GM12878 (cell line): ENCODE measurements at regions not wholly inside any gene's neighbourhood (a gene's known extent, or its start where the extent isn't known, plus 50 kb on each side); places are given as distances from the start of the nearest gene placed in this dataset.

Source experiments
- ATAC-seq: fragments of 200-7000 bp; cut with Tn5 transposase; 3 replicates; pipeline ENCODE4 v1.9.1; 2020; ENCODE audit warnings: mild to moderate bottlenecking, moderate library complexity
- BruUV-seq: library from RNA; stranded (reverse); fragments of 400-500 nt; replicated peaks from 2 replicates; lab custom pipeline; 2021; lab: Mats Ljungman, UMichigan
- CTCF ChIA-PET: fragments of 300-600 bp; sonication (Branson Sonifier 250); formaldehyde crosslinking; extraction: SDS; loops from one replicate; lab custom pipeline; 2021; ENCODE audit warnings: inconsistent platforms; lab: Yijun Ruan, JAX
- POLR2A ChIA-PET: fragments of 350-600 bp; formaldehyde crosslinking; extraction: SDS; loops from one replicate; lab custom pipeline; 2021; ENCODE audit warnings: inconsistent platforms; lab: Charles Lee
- RAD21 ChIA-PET: fragments of 300-600 bp; sonication (Branson Sonifier 250); formaldehyde crosslinking; loops from one replicate; lab custom pipeline; 2023; ENCODE audit warnings: antibody characterized with exemption; ENCODE audit not compliant: unreplicated experiment; lab: Charles Lee
- SMC1A ChIA-PET: fragments of 300-600 bp; sonication (Branson Sonifier 250); formaldehyde crosslinking; loops from one replicate; lab custom pipeline; 2023; ENCODE audit not compliant: unreplicated experiment, uncharacterized antibody; lab: Charles Lee
- DNase-seq: peaks from one replicate; pipeline ENCODE4 v3.0.0-alpha.2; 2011; ENCODE audit warnings: low read depth, low spot score
- FAIRE-seq: peaks from 3 replicates; lab custom pipeline; 2011; peaks lifted over from hg19 to GRCh38; lab: Jason Lieb, UNC
- H2AFZ ChIP-seq: 2 replicates; pipeline ENCODE4 v1.6.0; 2011; ENCODE audit warnings: low read depth, low read length, control low read depth; ENCODE audit not compliant: control insufficient read depth
- H3K27ac ChIP-seq: 2 replicates; pipeline ENCODE4 v1.5.1; 2011; ENCODE audit warnings: control low read depth; ENCODE audit not compliant: control insufficient read depth, insufficient read depth
- H3K27me3 ChIP-seq, 2 experiments: replicated peaks in 1 of 2; 2 replicates each; pipeline versions ENCODE4 v1.6.0 to v1.6.1; 2011; ENCODE audit warnings: low read length in 1 of 2; ENCODE audit not compliant: control insufficient read depth in 2 of 2, insufficient read depth in 2 of 2
- H3K36me3 ChIP-seq, 2 experiments: 2 replicates each; pipeline ENCODE4 v1.5.1; 2011; ENCODE audit warnings: low read length in 1 of 2; ENCODE audit not compliant: control insufficient read depth in 2 of 2, insufficient read depth in 2 of 2
- H3K4me1 ChIP-seq: 2 replicates; pipeline ENCODE4 v1.6.1; 2011; ENCODE audit warnings: mild to moderate bottlenecking, low read length, moderate library complexity, mixed read lengths; ENCODE audit not compliant: control insufficient read depth, insufficient read depth
- H3K4me2 ChIP-seq: 2 replicates; pipeline ENCODE4 v1.6.0; 2011; ENCODE audit warnings: control low read depth; ENCODE audit not compliant: control insufficient read depth, insufficient read depth
- H3K4me3 ChIP-seq: fragments of 200-600 bp; sonication (generic); 2 replicates; pipeline ENCODE4 v1.5.1; 2016
- H3K79me2 ChIP-seq: 2 replicates; pipeline ENCODE4 v1.6.0; 2011; ENCODE audit warnings: low read length; ENCODE audit not compliant: control insufficient read depth, insufficient read depth
- H3K9ac ChIP-seq: 2 replicates; pipeline ENCODE4 v1.8.0; 2011; ENCODE audit warnings: low read length, control low read depth, mixed read lengths; ENCODE audit not compliant: control insufficient read depth, insufficient read depth
- H3K9me3 ChIP-seq: replicated peaks from 3 replicates; pipeline ENCODE4 v1.5.1; 2011; ENCODE audit warnings: mild to moderate bottlenecking, low read length; ENCODE audit not compliant: control insufficient read depth, insufficient read depth
- H4K20me1 ChIP-seq: 2 replicates; pipeline ENCODE4 v1.6.0; 2011; ENCODE audit not compliant: control insufficient read depth, insufficient read depth
- BCL11A ChIP-seq: IDR thresholded peaks from 2 replicates; pipeline ENCODE4 v1.6.1; 2011; ENCODE audit warnings: low read depth, low read length
- CBX3 ChIP-seq: fragments of 200-600 bp; sonication (generic); IDR thresholded peaks from 2 replicates; pipeline ENCODE4 v1.6.1; 2016; ENCODE audit warnings: low read depth, borderline replicate concordance
- ESRRA ChIP-seq: IDR thresholded peaks from 2 replicates; pipeline ENCODE4 v1.6.1; 2012; ENCODE audit warnings: mild to moderate bottlenecking, low read length, improper control_type of control experiment
- NFYA ChIP-seq: IDR thresholded peaks from 2 replicates; pipeline ENCODE4 v1.6.1; 2011; ENCODE audit warnings: low read depth, mild to moderate bottlenecking, low read length, improper control_type of control experiment, borderline replicate concordance
- NR2C1 ChIP-seq: fragments of 450-650 bp; IDR thresholded peaks from 2 replicates; pipeline ENCODE4 v1.6.1; 2017; ENCODE audit warnings: antibody characterized with exemption, mild to moderate bottlenecking, moderate library complexity
- NR2C2 ChIP-seq: IDR thresholded peaks from 2 replicates; pipeline ENCODE4 v1.6.1; 2011; ENCODE audit warnings: borderline replicate concordance, low read depth; ENCODE audit not compliant: control insufficient read depth, insufficient read length
- PAX5 ChIP-seq: IDR thresholded peaks from 2 replicates; pipeline ENCODE4 v1.6.1; 2011; ENCODE audit warnings: low read depth, low read length, borderline replicate concordance
- PKNOX1 ChIP-seq: fragments of 450-650 bp; IDR thresholded peaks from 2 replicates; pipeline ENCODE4 v1.6.1; 2016; ENCODE audit warnings: mild to moderate bottlenecking
- RB1 ChIP-seq: fragments of 450-650 bp; formaldehyde crosslinking; IDR thresholded peaks from 2 replicates; pipeline ENCODE4 v1.6.1; 2017; ENCODE audit warnings: mild to moderate bottlenecking, borderline replicate concordance
- RELA ChIP-seq: fragments of 450-650 bp; IDR thresholded peaks from 2 replicates; pipeline ENCODE4 v1.8.0; 2014; ENCODE audit warnings: borderline replicate concordance; ENCODE audit not compliant: partially characterized antibody
- SMC3 ChIP-seq: IDR thresholded peaks from 2 replicates; pipeline ENCODE4 v1.6.1; 2011; ENCODE audit warnings: low read length, improper control_type of control experiment, borderline replicate concordance
- STAT1 ChIP-seq: fragments of 450-650 bp; conservative IDR thresholded peaks from 2 replicates; pipeline ENCODE4 v1.6.1; 2014; ENCODE audit warnings: antibody characterized with exemption, mild to moderate bottlenecking
- TARDBP ChIP-seq: IDR thresholded peaks from 2 replicates; pipeline ENCODE4 v1.6.1; 2016; ENCODE audit warnings: borderline replicate concordance
- TBL1XR1 ChIP-seq: IDR thresholded peaks from 2 replicates; pipeline ENCODE4 v1.6.1; 2012; ENCODE audit warnings: low read depth, low read length, improper control_type of control experiment
- WGBS: methylation state at CpG from one replicate; pipeline ENCODE4 v1.1.6; 2016; ENCODE audit warnings: low lambda C conversion rate; ENCODE audit not compliant: insufficient replicate concordance, insufficient coverage; ENCODE audit errors: missing lambda C conversion rate; 5-methylcytosine and 5-hydroxymethylcytosine counted together
- in situ Hi-C: fragments of 300-500 bp; cut with MboI; formaldehyde crosslinking; loops from 9 replicates; pipeline ENCODE4 v1.14.3; 2018; ENCODE audit warnings: mixed read lengths
- intact Hi-C: fragments of 100-400 bp; cut with micrococcal nuclease; formaldehyde crosslinking; loops from one replicate; pipeline ENCODE4 v1.14.2; 2022; ENCODE audit not compliant: unreplicated experiment

- no peak for TF ChIP-seq STAT1
- no peak for TF ChIP-seq NFYA
- TF ChIP-seq, all 136 proteins: peak for 0
Observed at GRCh38 chrX:126985027-126985426, 165.5 kb downstream of the PRR32 start (continued).

GRCh38 chrX:126985981-126986380 is 166.5 kb downstream of the PRR32 start:
- Histone ChIP-seq H3K27ac (no peak overlapping the region), H3K9me3 (no peaks in the 10 kb centered on the region), H3K4me2 (no peak overlapping the region), H3K4me3 (no peak overlapping the region), H3K4me1 (no peaks in the 10 kb centered on the region), H4K20me1 (no peaks in the 10 kb centered on the region), H3K36me3 (no peaks in the 10 kb centered on the region), H3K79me2 (no peaks in the 10 kb centered on the region), H3K9ac (no peak overlapping the region), H2AFZ (no peak overlapping the region), H3K27me3 (no peaks in the 10 kb centered on the region)
- FAIRE-seq (no peak), ATAC-seq (no peak), DNase-seq (no peak)
- in situ Hi-C loops (no loop called here), intact Hi-C loops (no loop called here)
- no TSS peak for BruUV-seq
- TF ChIP-seq RB1 (no peak), BCL11A (no peak), PAX5 (no peak)
- ChIA-PET CTCF (no interaction called here), POLR2A (no interaction called here), RAD21 (no interaction called here), SMC1A (no interaction called here)
- WGBS: 42% methylated on average over 10 of the region's 10 CpGs

GRCh38 chrX:126994032-126994600 is 174.6 kb downstream of the PRR32 start:
- Histone ChIP-seq H4K20me1 (no peaks in the 10 kb centered on the region), H3K79me2 (no peaks in the 10 kb centered on the region), H3K9me3 (no peaks in the 10 kb centered on the region), H3K4me3 (no peak overlapping the region), H3K27ac (no peak overlapping the region), H3K4me1 (no peaks in the 10 kb centered on the region), H3K27me3 (no peaks in the 10 kb centered on the region), H3K4me2 (no peak overlapping the region), H3K36me3 (no peaks in the 10 kb centered on the region), H2AFZ (no peak overlapping the region), H3K9ac (no peak overlapping the region)
- ATAC-seq: no peak
- CTCF ChIA-PET: no interaction called here
- SMC1A ChIA-PET: no interaction called here
- no peak for FAIRE-seq
- no TSS peak for BruUV-seq
- in situ Hi-C loops: no loop called here
- no peak for DNase-seq
- WGBS: 4% methylated on average over 4 of the region's 4 CpGs
- intact Hi-C loops: no loop called here
- no peak for TF ChIP-seq PKNOX1
- TF ChIP-seq RELA: no peak
- TF ChIP-seq ESRRA: no peak
- no peak for TF ChIP-seq NR2C2
- no peak for TF ChIP-seq SMC3
- TF ChIP-seq TBL1XR1: no peak
- no peak for TF ChIP-seq CBX3
- no peak for TF ChIP-seq TARDBP
- TF ChIP-seq NR2C1: no peak
- RAD21 ChIA-PET: no interaction called here
- POLR2A ChIA-PET: no interaction called here
